Fibroblast of skin of right biceps (primary cell): ENCODE measurements at regions not wholly inside any gene's neighbourhood (a gene's known extent, or its start where the extent isn't known, plus 50 kb on each side); places are given as distances from the start of the nearest gene placed in this dataset.

ENCODE experiments used
- DNase-seq: peaks from one replicate; pipeline ENCODE4 v3.0.0-alpha.2; 2013

GRCh38 chr2:67462738-67463496, 65.8 kb downstream of the ETAA1 start:
- DNase-seq = no peak

GRCh38 chr2:67463810-67464209, 66.7 kb downstream of the ETAA1 start:
- peak; percentile 21 for DNase-seq

GRCh38 chr2:67465623-67466022, 68.5 kb downstream of the ETAA1 start:
- DNase-seq = no peak

- no peak for DNase-seq
Observed at GRCh38 chr2:67466734-67467133, 69.6 kb downstream of the ETAA1 start.

GRCh38 chr2:67471681-67472080, 74.5 kb downstream of the ETAA1 start:
- DNase-seq = peak; percentile 58

GRCh38 chr2:67476809-67477790, 80.0 kb downstream of the ETAA1 start:
- DNase-seq = peak; percentile 55

- no peak for DNase-seq
Observed at GRCh38 chr2:67479261-67479660, 82.1 kb downstream of the ETAA1 start.

- DNase-seq = peak; percentile 66
Observed at GRCh38 chr2:67485431-67485830, 88.3 kb downstream of the ETAA1 start.

GRCh38 chr2:67486041-67486796, 89.1 kb downstream of the ETAA1 start:
- DNase-seq = no peak

GRCh38 chr2:67487993-67488392, 90.9 kb downstream of the ETAA1 start:
- DNase-seq = no peak

GRCh38 chr2:67489396-67489795, 92.3 kb downstream of the ETAA1 start:
- no peak for DNase-seq

GRCh38 chr2:67498931-67499330, 101.8 kb downstream of the ETAA1 start:
- DNase-seq = no peak

- DNase-seq = no peak
Observed at GRCh38 chr2:67499989-67500388, 102.9 kb downstream of the ETAA1 start.

GRCh38 chr2:67500541-67500940, 103.4 kb downstream of the ETAA1 start:
- no peak for DNase-seq

- DNase-seq = no peak
Observed at GRCh38 chr2:67502346-67503065, 105.4 kb downstream of the ETAA1 start.

- peak; percentile 88 for DNase-seq
Observed at GRCh38 chr2:67503066-67503795, 106.1 kb downstream of the ETAA1 start.

- DNase-seq = peak; percentile 76
Observed at GRCh38 chr2:67510745-67511144, 113.6 kb downstream of the ETAA1 start.

GRCh38 chr2:67514515-67514914, 117.4 kb downstream of the ETAA1 start:
- peak; percentile 71 for DNase-seq

GRCh38 chr2:67515056-67515455, 117.9 kb downstream of the ETAA1 start:
- peak; percentile 30 for DNase-seq

GRCh38 chr2:67515538-67515937, 118.4 kb downstream of the ETAA1 start:
- DNase-seq = no peak

- DNase-seq = no peak
Observed at GRCh38 chr2:67516362-67516761, 119.2 kb downstream of the ETAA1 start.
